Ectodermal cell (in vitro differentiated cells): ENCODE measurements at regions not wholly inside any gene's neighbourhood (a gene's known extent, or its start where the extent isn't known, plus 50 kb on each side); places are given as distances from the start of the nearest gene placed in this dataset.
"Not testable (repeated sequence)": the region's sequence is repeated elsewhere in the genome, so short reads cannot be mapped to it uniquely, and the experiment has no call there.

Experiments
- H3K27ac ChIP-seq: 2 replicates; pipeline ENCODE4 v1.7.0; 2013; ENCODE audit warnings: mild to moderate bottlenecking, low read depth, low read length; ENCODE audit not compliant: insufficient read depth, poor library complexity, severe bottlenecking
- H3K27me3 ChIP-seq: 2 replicates; pipeline ENCODE4 v1.7.0; 2013; ENCODE audit warnings: mild to moderate bottlenecking, low read length; ENCODE audit not compliant: insufficient read depth, control insufficient read depth, poor library complexity, severe bottlenecking
- H3K36me3 ChIP-seq: one replicate; pipeline ENCODE4 v1.7.0; 2013; ENCODE audit warnings: low read length; ENCODE audit not compliant: control insufficient read depth, insufficient read depth
- H3K4me1 ChIP-seq: one replicate; pipeline ENCODE4 v1.7.0; 2013; ENCODE audit warnings: low read length; ENCODE audit not compliant: control insufficient read depth, insufficient read depth
- H3K4me3 ChIP-seq: 2 replicates; pipeline ENCODE4 v1.7.0; 2013; ENCODE audit warnings: low read depth, low read length, control low read depth; ENCODE audit not compliant: insufficient read depth
- H3K9me3 ChIP-seq: 2 replicates; pipeline ENCODE4 v1.7.0; 2013; ENCODE audit warnings: mild to moderate bottlenecking, low read length, moderate library complexity; ENCODE audit not compliant: control insufficient read depth
- WGBS, 2 experiments: methylation state at CpG; one replicate each; pipeline ENCODE4 v1.1.7; 2013; ENCODE audit warnings: missing lambda C conversion rate in 2 of 2; 5-methylcytosine and 5-hydroxymethylcytosine counted together

DNA sequence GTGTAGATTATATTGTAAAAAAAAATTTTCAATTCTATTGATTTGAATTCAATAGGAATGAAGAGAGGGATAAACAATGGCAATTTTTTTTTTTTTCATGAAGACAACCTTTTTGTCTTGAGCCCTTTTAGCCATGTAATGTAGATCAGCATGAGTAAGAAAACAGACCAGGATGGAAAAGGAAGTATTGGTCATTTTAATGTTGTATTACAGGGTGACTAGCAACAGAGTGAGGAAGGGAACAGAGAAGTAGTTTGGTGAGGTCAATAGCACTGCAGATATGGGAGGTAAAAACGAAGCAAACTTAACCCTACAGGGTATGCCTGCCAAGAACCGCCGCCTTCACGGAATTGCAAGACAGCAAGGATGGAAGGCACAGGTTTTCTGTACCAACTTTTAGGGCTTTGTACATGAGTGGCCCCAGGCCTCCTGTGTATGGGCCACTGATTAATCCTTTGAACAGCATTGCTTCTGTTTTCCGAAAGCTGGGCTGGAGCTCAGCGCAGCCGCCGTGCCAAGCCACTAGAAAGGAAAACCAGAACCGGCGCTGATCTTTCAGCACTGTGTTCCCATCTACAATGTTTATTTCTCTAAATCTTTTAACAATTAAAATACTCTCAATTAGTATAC, 383.7 kb downstream of the CENPW start:
- H3K4me3 ChIP-seq, result no peak overlapping the region
- WGBS, 2 experiments, result 94 to 97% methylated on average over 10 of the region's 10 CpGs
- peaks cover 2% of the 10 kb centered on the region for H3K9me3 ChIP-seq
- no peak overlapping the region for H3K27ac ChIP-seq
- no peaks in the 10 kb centered on the region for H3K36me3 ChIP-seq
- no peaks in the 10 kb centered on the region for H3K4me1 ChIP-seq
- H3K27me3 ChIP-seq, result no peaks in the 10 kb centered on the region

- Histone ChIP-seq H3K4me3 (no peak overlapping the region), H3K27ac (no peak overlapping the region), H3K27me3 (no peaks in the 10 kb centered on the region), H3K36me3 (no peaks in the 10 kb centered on the region), H3K4me1 (no peaks in the 10 kb centered on the region), H3K9me3 (peaks cover 2% of the 10 kb centered on the region)
- WGBS, 2 experiments, result 97 to 100% methylated on average over 2 of the region's 2 CpGs
These were observed 384.9 kb downstream of the CENPW start for GRCh38 chr6:126724821-126725220.

DNA sequence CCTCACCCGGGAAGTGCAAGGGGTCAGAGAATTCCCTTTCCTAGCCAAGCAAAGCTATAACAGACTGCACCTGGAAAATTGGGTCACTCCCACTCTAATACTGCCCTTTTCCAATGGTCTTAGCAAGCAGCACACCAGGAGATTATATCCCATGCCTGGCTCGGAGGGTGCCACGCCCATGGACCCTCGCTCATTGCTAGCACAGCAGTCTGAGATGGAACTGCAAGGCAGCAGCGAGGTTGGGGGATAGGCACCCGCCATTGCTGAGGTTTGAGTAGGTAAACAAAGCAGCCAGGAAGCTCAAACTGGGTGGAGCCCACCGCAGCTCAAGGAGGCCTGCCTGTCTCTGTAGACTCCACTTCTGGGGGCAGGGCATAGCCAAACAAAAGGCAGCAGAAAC, 386.5 kb downstream of the CENPW start:
- H3K36me3 ChIP-seq, H3K9me3 ChIP-seq: not testable (repeated sequence)
- 93% methylated on average over 7 of the region's 7 CpGs for WGBS, 2 experiments

DNA sequence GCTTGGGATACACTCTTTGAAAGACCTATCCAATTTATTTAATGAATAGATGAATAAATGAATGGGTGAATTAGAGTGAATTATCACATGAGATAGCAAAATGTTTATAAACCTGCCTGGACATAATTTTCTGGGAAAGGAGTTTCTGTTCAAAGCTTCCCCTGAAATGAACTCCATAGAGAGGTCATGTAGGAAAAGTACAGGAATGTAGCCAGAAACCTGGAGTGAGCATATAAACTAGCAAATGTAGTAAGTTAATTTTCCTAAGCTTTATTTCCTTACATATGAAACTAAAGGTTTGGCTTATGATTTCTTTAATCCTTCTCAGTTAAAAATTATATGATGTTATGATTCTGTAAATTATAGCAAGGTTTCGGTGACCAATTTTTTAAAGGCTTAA, 380.3 kb upstream of the RSPO3 start:
- no peaks in the 10 kb centered on the region for H3K36me3 ChIP-seq
- no peaks in the 10 kb centered on the region for H3K27me3 ChIP-seq
- H3K4me3 ChIP-seq, result no peak overlapping the region
- no peaks in the 10 kb centered on the region for H3K4me1 ChIP-seq
- H3K9me3 ChIP-seq, result no peaks in the 10 kb centered on the region
- no peak overlapping the region for H3K27ac ChIP-seq
- WGBS, 2 experiments, result 100% methylated on average over 1 of the region's 1 CpG

More for the DNA sequence above, 386.5 kb downstream of the CENPW start:
- H3K4me1 ChIP-seq, H3K4me3 ChIP-seq, H3K27ac ChIP-seq, H3K27me3 ChIP-seq: not testable (repeated sequence)

DNA sequence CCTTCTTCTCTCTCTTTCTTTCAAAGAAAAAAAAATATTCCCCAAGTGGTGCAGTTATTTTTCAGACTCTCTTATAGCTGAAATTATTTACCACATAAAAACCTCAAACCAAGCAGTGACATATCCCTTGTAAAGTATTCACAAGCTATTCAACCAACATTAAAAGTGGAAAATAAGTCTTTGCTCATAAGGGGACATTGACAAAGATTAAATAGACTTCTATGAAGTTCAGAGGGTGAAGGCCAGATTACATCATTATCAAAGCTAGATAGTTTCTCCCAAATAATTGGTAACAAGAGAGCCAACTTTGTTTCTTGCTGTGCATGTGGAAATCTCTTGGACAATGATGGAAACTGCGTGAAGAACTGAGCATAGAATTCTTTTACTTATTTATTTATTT, 379.8 kb upstream of the RSPO3 start:
- Histone ChIP-seq H3K27me3 (no peaks in the 10 kb centered on the region), H3K36me3 (no peaks in the 10 kb centered on the region), H3K27ac (no peak overlapping the region), H3K4me3 (no peak overlapping the region), H3K9me3 (no peaks in the 10 kb centered on the region), H3K4me1 (no peaks in the 10 kb centered on the region)
- 100% methylated on average over 1 of the region's 1 CpG; no CpG with 5 or more reads in 1 of the 2 experiments for WGBS, 2 experiments

DNA sequence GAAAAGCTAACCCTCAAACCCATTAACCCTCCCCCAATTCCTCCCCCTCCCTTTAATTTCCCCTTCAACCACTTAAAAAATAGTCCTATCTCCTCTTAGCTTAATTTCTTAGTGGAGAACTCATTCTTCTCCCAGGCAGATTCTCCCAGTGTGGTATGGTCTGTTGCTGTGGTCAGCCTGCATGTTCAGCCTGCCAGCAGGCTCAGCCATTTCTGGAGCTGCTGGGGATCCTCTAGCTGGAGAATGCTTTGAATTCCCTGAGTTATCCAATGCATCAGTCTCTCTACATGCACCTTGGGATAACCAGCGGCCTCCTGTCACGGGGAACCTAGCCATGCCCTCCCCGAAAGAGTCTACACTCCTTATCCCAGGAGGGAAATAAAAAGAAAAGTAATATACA, 375.4 kb upstream of the RSPO3 start:
- Histone ChIP-seq H3K27ac (no peak overlapping the region), H3K27me3 (no peaks in the 10 kb centered on the region), H3K4me1 (no peaks in the 10 kb centered on the region), H3K9me3 (peaks cover 4% of the 10 kb centered on the region), H3K4me3 (no peak overlapping the region), H3K36me3 (no peaks in the 10 kb centered on the region)
- 95% methylated on average over 2 of the region's 3 CpGs; no CpG with 5 or more reads in 1 of the 2 experiments for WGBS, 2 experiments

GRCh38 chr6:126747728-126748540, 370.5 kb upstream of the RSPO3 start:
- no peak overlapping the region for H3K4me3 ChIP-seq
- no peaks in the 10 kb centered on the region for H3K27me3 ChIP-seq
- no peak overlapping the region for H3K27ac ChIP-seq
- no peaks in the 10 kb centered on the region for H3K4me1 ChIP-seq
- peaks cover 8% of the 10 kb centered on the region for H3K9me3 ChIP-seq
- no peaks in the 10 kb centered on the region for H3K36me3 ChIP-seq
- 92 to 93% methylated on average over 3 of the region's 4 CpGs for WGBS, 2 experiments

DNA sequence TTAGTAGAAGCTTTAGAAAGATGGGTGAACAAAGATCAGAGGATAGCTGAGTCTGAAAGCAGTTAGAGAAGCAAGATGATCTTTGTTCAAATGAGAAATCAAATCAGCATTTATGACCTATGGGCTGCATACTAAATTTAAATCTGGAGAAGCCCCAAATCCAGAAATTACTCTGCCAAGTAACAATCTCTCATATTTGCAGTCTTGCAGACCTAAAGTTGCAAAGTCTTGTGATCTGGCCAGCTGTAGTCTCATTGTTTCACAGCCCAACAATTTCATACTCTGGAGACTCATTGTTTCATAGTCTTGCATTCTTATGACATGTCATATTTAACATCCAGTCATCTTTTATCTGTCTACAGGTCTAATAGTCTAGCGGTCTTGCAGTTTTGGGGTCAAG, 364.9 kb upstream of the RSPO3 start:
- H3K27me3 ChIP-seq, result no peaks in the 10 kb centered on the region
- peaks cover 4% of the 10 kb centered on the region for H3K9me3 ChIP-seq
- H3K4me3 ChIP-seq, result no peak overlapping the region
- H3K36me3 ChIP-seq, result no peaks in the 10 kb centered on the region
- H3K27ac ChIP-seq, result no peak overlapping the region
- 97 to 100% methylated on average over 1 of the region's 1 CpG for WGBS, 2 experiments
- H3K4me1 ChIP-seq, result no peaks in the 10 kb centered on the region

- Histone ChIP-seq H3K4me3 (no peak overlapping the region), H3K27me3 (no peaks in the 10 kb centered on the region), H3K4me1 (no peaks in the 10 kb centered on the region), H3K27ac (no peak overlapping the region), H3K9me3 (no peaks in the 10 kb centered on the region), H3K36me3 (no peaks in the 10 kb centered on the region)
- WGBS, 2 experiments, result 91 to 98% methylated on average over 2 to 3 of the region's 3 CpGs
These were observed 356.6 kb upstream of the RSPO3 start for GRCh38 chr6:126761854-126762253.

DNA sequence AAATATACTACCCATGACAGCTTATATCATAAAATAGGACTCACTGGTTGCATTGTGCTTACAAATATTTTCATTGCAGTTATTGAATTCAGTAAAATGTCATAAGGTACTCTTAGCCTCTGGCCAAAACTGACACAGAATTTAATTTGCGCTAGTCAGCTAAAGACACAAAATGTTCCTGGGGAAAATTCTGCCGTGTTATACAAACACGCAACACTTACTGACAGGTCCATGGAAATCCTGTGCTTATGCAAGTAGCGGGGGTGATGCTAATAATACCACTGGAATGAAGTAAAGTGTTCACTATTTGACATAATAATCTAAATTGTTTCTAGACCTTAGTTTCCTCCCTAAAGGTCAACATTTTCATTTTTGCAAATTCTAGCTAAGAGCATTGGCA, 354.4 kb upstream of the RSPO3 start:
- H3K27ac ChIP-seq, result no peak overlapping the region
- H3K36me3 ChIP-seq, result no peaks in the 10 kb centered on the region
- no peak overlapping the region for H3K4me3 ChIP-seq
- WGBS, 2 experiments, result 98% methylated on average over 4 of the region's 4 CpGs
- no peaks in the 10 kb centered on the region for H3K4me1 ChIP-seq
- no peaks in the 10 kb centered on the region for H3K27me3 ChIP-seq
- H3K9me3 ChIP-seq, result no peaks in the 10 kb centered on the region
